WTC11 (cell line): ENCODE measurements at regions not wholly inside any gene's neighbourhood (a gene's known extent, or its start where the extent isn't known, plus 50 kb on each side); places are given as distances from the start of the nearest gene placed in this dataset.

Experiments used
- ATAC-seq: fragments of 200-7000 bp; cut with Tn5 transposase; 2 replicates; pipeline ENCODE4 v1.10.0; 2021; ENCODE audit warnings: mild to moderate bottlenecking, moderate library complexity
- CTCF ChIA-PET: fragments of 300-600 bp; sonication (Branson Sonifier 250); formaldehyde crosslinking; loops from one replicate; lab custom pipeline; 2021; ENCODE audit warnings: antibody characterized with exemption; lab: Charles Lee
- POLR2A ChIA-PET: fragments of 350-600 bp; sonication (Branson Sonifier 250); formaldehyde crosslinking; loops from one replicate; lab custom pipeline; 2021; ENCODE audit warnings: antibody characterized with exemption; lab: Charles Lee
- DNase-seq: peaks from one replicate; pipeline ENCODE4 v3.0.0; 2021; ENCODE audit warnings: low spot score
- H3K27ac Mint-ChIP-seq: 2 replicates; pipeline ENCODE4 v1.8.0; 2021; ENCODE audit warnings: mixed read lengths
- H3K27me3 Mint-ChIP-seq: 2 replicates; pipeline ENCODE4 v1.8.0; 2021; ENCODE audit warnings: low read depth, mild to moderate bottlenecking, moderate library complexity, mixed read lengths
- H3K36me3 Mint-ChIP-seq: 2 replicates; pipeline ENCODE4 v1.8.0; 2021; ENCODE audit warnings: mixed read lengths
- H3K4me1 Mint-ChIP-seq: 2 replicates; pipeline ENCODE4 v1.8.0; 2022; ENCODE audit warnings: mixed read lengths
- H3K4me3 Mint-ChIP-seq: 2 replicates; pipeline ENCODE4 v1.8.0; 2021; ENCODE audit warnings: mild to moderate bottlenecking, moderate library complexity, mixed read lengths
- H3K9me3 Mint-ChIP-seq: 2 replicates; pipeline ENCODE4 v1.8.0; 2021; ENCODE audit warnings: mixed read lengths
- ATF2 ChIP-seq: sonication (generic); formaldehyde crosslinking; IDR thresholded peaks from 2 replicates; pipeline ENCODE4 v1.8.1; 2022; ENCODE audit warnings: low read depth, missing genetic modification reagents, borderline replicate concordance
- CBFB ChIP-seq: sonication (generic); formaldehyde crosslinking; IDR thresholded peaks from 2 replicates; pipeline ENCODE4 v1.8.1; 2022; ENCODE audit warnings: mild to moderate bottlenecking, low read depth, missing genetic modification reagents
- ETV6 ChIP-seq: sonication (generic); formaldehyde crosslinking; IDR thresholded peaks from 2 replicates; pipeline ENCODE4 v1.8.1; 2022; ENCODE audit warnings: mild to moderate bottlenecking, missing genetic modification reagents
- FOXK1 ChIP-seq: sonication (generic); formaldehyde crosslinking; IDR thresholded peaks from 2 replicates; pipeline ENCODE4 v1.8.0; 2022; ENCODE audit warnings: mild to moderate bottlenecking, moderate library complexity, missing genetic modification reagents
- HMGXB4 ChIP-seq: sonication (generic); formaldehyde crosslinking; IDR thresholded peaks from 2 replicates; pipeline ENCODE4 v1.8.1; 2023; ENCODE audit warnings: mild to moderate bottlenecking, moderate library complexity, missing genetic modification reagents
- IRF2 ChIP-seq: sonication (generic); formaldehyde crosslinking; IDR thresholded peaks from 2 replicates; pipeline ENCODE4 v1.8.0; 2022; ENCODE audit warnings: low read depth, missing genetic modification reagents, borderline replicate concordance
- KAT7 ChIP-seq: sonication (generic); formaldehyde crosslinking; IDR thresholded peaks from 2 replicates; pipeline ENCODE4 v1.8.1; 2023; ENCODE audit warnings: missing genetic modification reagents, mild to moderate bottlenecking, borderline replicate concordance
- NR2C2 ChIP-seq: sonication (generic); formaldehyde crosslinking; IDR thresholded peaks from 2 replicates; pipeline ENCODE4 v1.8.0; 2022; ENCODE audit warnings: mild to moderate bottlenecking, missing genetic modification reagents
- PRRX2 ChIP-seq: fragments of 250-450 bp; sonication (Bioruptor Pico); IDR thresholded peaks from 2 replicates; pipeline ENCODE4 v1.8.0; 2021; ENCODE audit warnings: mild to moderate bottlenecking
- RORB ChIP-seq: fragments of 250-450 bp; sonication (Bioruptor Pico); IDR thresholded peaks from 2 replicates; pipeline ENCODE4 v1.9.0; 2021; ENCODE audit warnings: mild to moderate bottlenecking
- SP1 ChIP-seq: sonication (generic); formaldehyde crosslinking; conservative IDR thresholded peaks from 2 replicates; pipeline ENCODE4 v1.8.1; 2022; ENCODE audit warnings: missing genetic modification reagents
- ZBTB21 ChIP-seq: sonication (generic); formaldehyde crosslinking; IDR thresholded peaks from 2 replicates; pipeline ENCODE4 v1.8.1; 2023; ENCODE audit warnings: mild to moderate bottlenecking, missing genetic modification reagents, borderline replicate concordance
- ZNF232 ChIP-seq: sonication (generic); formaldehyde crosslinking; IDR thresholded peaks from 2 replicates; pipeline ENCODE4 v1.8.0; 2022; ENCODE audit warnings: mild to moderate bottlenecking, missing genetic modification reagents
- ZNF263 ChIP-seq: sonication (generic); formaldehyde crosslinking; IDR thresholded peaks from 2 replicates; pipeline ENCODE4 v1.8.1; 2022; ENCODE audit warnings: low read depth, mild to moderate bottlenecking, moderate library complexity, missing genetic modification reagents
- ZNF512 ChIP-seq: sonication (generic); formaldehyde crosslinking; IDR thresholded peaks from 2 replicates; pipeline ENCODE4 v1.8.1; 2022; ENCODE audit warnings: missing genetic modification reagents, borderline replicate concordance
- ZSCAN18 ChIP-seq: fragments of 250-450 bp; sonication (Bioruptor Pico); IDR thresholded peaks from 2 replicates; pipeline ENCODE4 v2.1.2; 2022; ENCODE audit warnings: mild to moderate bottlenecking, moderate library complexity
- TF ChIP-seq, protein P1 (sequence below): fragments of 250-450 bp; sonication (Bioruptor Pico); IDR thresholded peaks from 2 replicates; pipeline ENCODE4 v1.9.0; 2021; ENCODE audit warnings: mild to moderate bottlenecking
- TF ChIP-seq, protein P2 (sequence below): fragments of 250-450 bp; sonication (Bioruptor Pico); IDR thresholded peaks from 2 replicates; pipeline ENCODE4 v1.9.0; 2021; ENCODE audit warnings: moderate library complexity, mild to moderate bottlenecking, inconsistent platforms, borderline replicate concordance
- TF ChIP-seq, protein P3 (sequence below): sonication (generic); formaldehyde crosslinking; IDR thresholded peaks from 2 replicates; pipeline ENCODE4 v1.8.0; 2022; ENCODE audit warnings: mild to moderate bottlenecking, missing genetic modification reagents

- no peaks in the 10 kb centered on the region; the same call in 1 of the 2 replicates for H3K4me1 Mint-ChIP-seq
- no peak overlapping the region for H3K4me3 Mint-ChIP-seq
- POLR2A ChIA-PET = no interaction called here
Measured at GRCh38 chr1:221634606-221635005, 107.3 kb downstream of the DUSP10 start.

More at GRCh38 chr1:221634606-221635005, 107.3 kb downstream of the DUSP10 start:
- no peaks in the 10 kb centered on the region for H3K9me3 Mint-ChIP-seq
- H3K27me3 Mint-ChIP-seq = no peaks in the 10 kb centered on the region
- TF ChIP-seq PRRX2 (CRISPR knock-in tag) = no peak
- no peak for TF ChIP-seq ATF2 (CRISPR knock-in tag)
- TF ChIP-seq KAT7 (CRISPR knock-in tag) = no peak
- TF ChIP-seq RORB (CRISPR knock-in tag) = no peak
- TF ChIP-seq, protein P1, sequence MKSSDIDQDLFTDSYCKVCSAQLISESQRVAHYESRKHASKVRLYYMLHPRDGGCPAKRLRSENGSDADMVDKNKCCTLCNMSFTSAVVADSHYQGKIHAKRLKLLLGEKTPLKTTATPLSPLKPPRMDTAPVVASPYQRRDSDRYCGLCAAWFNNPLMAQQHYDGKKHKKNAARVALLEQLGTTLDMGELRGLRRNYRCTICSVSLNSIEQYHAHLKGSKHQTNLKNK (CRISPR knock-in tag) = no peak
- no peak for TF ChIP-seq ETV6 (CRISPR knock-in tag)
- no peak for TF ChIP-seq SP1
- TF ChIP-seq ZNF512 (CRISPR knock-in tag) = no peak
- TF ChIP-seq ZNF263 (CRISPR knock-in tag) = no peak
- TF ChIP-seq IRF2 = no peak
- no peak for TF ChIP-seq ZBTB21 (CRISPR knock-in tag)
- no peak for TF ChIP-seq NR2C2
- no peak for TF ChIP-seq CBFB (CRISPR knock-in tag)
- TF ChIP-seq HMGXB4 (CRISPR knock-in tag) = no peak
- no peak for TF ChIP-seq ZSCAN18 (CRISPR knock-in tag)
- TF ChIP-seq, protein P2, sequence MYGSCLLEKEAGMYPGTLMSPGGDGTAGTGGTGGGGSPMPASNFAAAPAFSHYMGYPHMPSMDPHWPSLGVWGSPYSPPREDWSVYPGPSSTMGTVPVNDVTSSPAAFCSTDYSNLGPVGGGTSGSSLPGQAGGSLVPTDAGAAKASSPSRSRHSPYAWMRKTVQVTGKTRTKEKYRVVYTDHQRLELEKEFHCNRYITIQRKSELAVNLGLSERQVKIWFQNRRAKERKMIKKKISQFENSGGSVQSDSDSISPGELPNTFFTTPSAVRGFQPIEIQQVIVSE (CRISPR knock-in tag) = no peak
- TF ChIP-seq, protein P3, sequence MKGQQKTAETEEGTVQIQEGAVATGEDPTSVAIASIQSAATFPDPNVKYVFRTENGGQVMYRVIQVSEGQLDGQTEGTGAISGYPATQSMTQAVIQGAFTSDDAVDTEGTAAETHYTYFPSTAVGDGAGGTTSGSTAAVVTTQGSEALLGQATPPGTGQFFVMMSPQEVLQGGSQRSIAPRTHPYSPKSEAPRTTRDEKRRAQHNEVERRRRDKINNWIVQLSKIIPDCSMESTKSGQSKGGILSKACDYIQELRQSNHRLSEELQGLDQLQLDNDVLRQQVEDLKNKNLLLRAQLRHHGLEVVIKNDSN (CRISPR knock-in tag) = no peak
- TF ChIP-seq ZNF232 = no peak
- TF ChIP-seq FOXK1 (CRISPR knock-in tag) = no peak
- ATAC-seq (no peak), DNase-seq (no peak)
- H3K27ac Mint-ChIP-seq = no peak overlapping the region
- H3K36me3 Mint-ChIP-seq = no peaks in the 10 kb centered on the region
- CTCF ChIA-PET = no interaction called here
